ENCODE measurements at regions not wholly inside any gene's neighbourhood (a gene's known extent, or its start where the extent isn't known, plus 50 kb on each side); places are given as distances from the start of the nearest gene placed in this dataset.

DNA sequence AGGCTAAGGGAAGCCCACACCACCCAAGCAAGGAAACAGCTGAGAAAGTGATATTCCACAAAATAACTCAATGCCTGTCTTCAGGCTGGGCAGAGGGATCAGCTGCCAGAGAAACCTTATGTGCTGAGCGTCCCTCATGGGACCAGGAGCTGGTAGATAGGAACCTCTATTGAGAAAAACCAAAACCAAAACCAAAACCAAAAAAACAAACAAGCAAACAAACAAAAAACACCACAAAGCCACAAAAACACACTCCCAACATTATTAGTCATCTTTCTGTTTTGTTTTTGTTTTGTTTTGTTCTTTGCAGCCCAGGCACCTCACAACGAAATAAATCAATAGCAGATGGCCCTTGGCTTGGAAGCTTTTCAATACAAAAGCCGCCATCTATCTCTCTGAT lies 760.8 kb upstream of the CELF2 start:
- Histone ChIP-seq H3K9me1 (ENCODE audit: insufficient read depth, low read length) (no peaks in the 10 kb centered on the region), H3K14ac (replicated peaks; ENCODE audit: low read depth, low read length) (no peak overlapping the region), H3K23ac (ENCODE audit: low read depth, low read length) (no peak overlapping the region), H3K4ac (ENCODE audit: low read depth, low read length) (no peak overlapping the region), H3K4me1 (ENCODE audit: control insufficient read depth, insufficient read depth, low read length) (no peaks in the 10 kb centered on the region), H4K8ac (ENCODE audit: low read depth in 2 of 2, low read length in 2 of 2) (no peak overlapping the region), H3K18ac (ENCODE audit: low read depth, low read length) (no peak overlapping the region), H3K4me2 (ENCODE audit: low read depth, low read length) (no peak overlapping the region), H2BK15ac (ENCODE audit: low read depth, low read length) (no peak overlapping the region), H2BK20ac (ENCODE audit: low read depth, low read length) (no peak overlapping the region), H2AK9ac (replicated peaks; ENCODE audit: low read depth, low read length, poor library complexity) (no peak overlapping the region), H3K56ac (ENCODE audit: extremely low read depth, insufficient read depth, low read length) (no peak overlapping the region), H4K5ac (ENCODE audit: low read depth, low read length) (no peak overlapping the region), H3K9me3 (ENCODE audit: control insufficient read depth, insufficient read depth, low read length) (0 out of 2 replicates have a peak, but pooled peaks cover 2% of the 10 kb centered on the region), H3K9ac (ENCODE audit: low read depth, low read length) (no peak overlapping the region), H2AFZ (replicated peaks; ENCODE audit: low read length, poor library complexity) (no peak overlapping the region), H3K4me3 (ENCODE audit: insufficient read depth, low read depth, low read length) (no peak overlapping the region), H3K36me3 (ENCODE audit: control insufficient read depth, insufficient read depth, low read length) (no peaks in the 10 kb centered on the region), H3K27me3 (ENCODE audit: control insufficient read depth, insufficient read depth, low read length) (no peaks in the 10 kb centered on the region), H2AK5ac (ENCODE audit: low read depth, low read length) (no peak overlapping the region), H4K91ac (ENCODE audit: insufficient read depth, low read depth, low read length) (no peak overlapping the region), H4K20me1 (ENCODE audit: insufficient read depth, low read length) (no peaks in the 10 kb centered on the region), H2BK5ac (ENCODE audit: low read depth, low read length, poor library complexity, severe bottlenecking) (no peak overlapping the region), H3K27ac (ENCODE audit: insufficient read depth, low read length) (no peak overlapping the region), H3K79me1 (ENCODE audit: low read depth in 1 of 2, low read length in 2 of 2) (no peaks in the 10 kb centered on the region), H2BK120ac (ENCODE audit: low read depth, low read length) (no peak overlapping the region)
- POLR2A ChIA-PET (ENCODE audit: unreplicated experiment), result no interaction called here
- ATAC-seq (ENCODE audit: low read depth) (no peak), DNase-seq (no peak)
- intact Hi-C loops (cut with micrococcal nuclease), result no loop called here
- no TSS peak for BruUV-seq (replicated peaks)
- CTCF ChIA-PET, result no interaction called here
- in situ Hi-C loops (cut with MboI; ENCODE audit: low sequenced_read_pairs), result no loop called here
- no CpG with 5 or more reads among the region's 3 CpGs for WGBS, 2 experiments (ENCODE audit: extremely low coverage in 2 of 2, insufficient read length in 1 of 2)
- TF ChIP-seq CHD1 (IDR thresholded peaks at IDR 0.05; ENCODE audit: low read depth, low read length), result no peak
- no peak for TF ChIP-seq SMC3 (IDR thresholded peaks at IDR 0.05; ENCODE audit: low read depth, low read length)
- TF ChIP-seq MAFK (IDR thresholded peaks at IDR 0.05; ENCODE audit: low read depth, low read length), result no peak
- TF ChIP-seq RAD21 (IDR thresholded peaks at IDR 0.05; ENCODE audit: low read length), result no peak
- TF ChIP-seq POLR2A (IDR thresholded peaks at IDR 0.05; ENCODE audit: low read depth, low read length), result no peak
- TF ChIP-seq MAZ (IDR thresholded peaks at IDR 0.05; ENCODE audit: borderline replicate concordance, low read depth, low read length), result no peak
- TF ChIP-seq, protein P1, sequence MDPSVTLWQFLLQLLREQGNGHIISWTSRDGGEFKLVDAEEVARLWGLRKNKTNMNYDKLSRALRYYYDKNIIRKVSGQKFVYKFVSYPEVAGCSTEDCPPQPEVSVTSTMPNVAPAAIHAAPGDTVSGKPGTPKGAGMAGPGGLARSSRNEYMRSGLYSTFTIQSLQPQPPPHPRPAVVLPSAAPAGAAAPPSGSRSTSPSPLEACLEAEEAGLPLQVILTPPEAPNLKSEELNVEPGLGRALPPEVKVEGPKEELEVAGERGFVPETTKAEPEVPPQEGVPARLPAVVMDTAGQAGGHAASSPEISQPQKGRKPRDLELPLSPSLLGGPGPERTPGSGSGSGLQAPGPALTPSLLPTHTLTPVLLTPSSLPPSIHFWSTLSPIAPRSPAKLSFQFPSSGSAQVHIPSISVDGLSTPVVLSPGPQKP (IDR thresholded peaks at IDR 0.05; ENCODE audit: borderline replicate concordance, low read depth, low read length), result no peak
- TF ChIP-seq FOS (IDR thresholded peaks at IDR 0.05; ENCODE audit: low read depth, low read length), result no peak
- TF ChIP-seq, protein P2, sequence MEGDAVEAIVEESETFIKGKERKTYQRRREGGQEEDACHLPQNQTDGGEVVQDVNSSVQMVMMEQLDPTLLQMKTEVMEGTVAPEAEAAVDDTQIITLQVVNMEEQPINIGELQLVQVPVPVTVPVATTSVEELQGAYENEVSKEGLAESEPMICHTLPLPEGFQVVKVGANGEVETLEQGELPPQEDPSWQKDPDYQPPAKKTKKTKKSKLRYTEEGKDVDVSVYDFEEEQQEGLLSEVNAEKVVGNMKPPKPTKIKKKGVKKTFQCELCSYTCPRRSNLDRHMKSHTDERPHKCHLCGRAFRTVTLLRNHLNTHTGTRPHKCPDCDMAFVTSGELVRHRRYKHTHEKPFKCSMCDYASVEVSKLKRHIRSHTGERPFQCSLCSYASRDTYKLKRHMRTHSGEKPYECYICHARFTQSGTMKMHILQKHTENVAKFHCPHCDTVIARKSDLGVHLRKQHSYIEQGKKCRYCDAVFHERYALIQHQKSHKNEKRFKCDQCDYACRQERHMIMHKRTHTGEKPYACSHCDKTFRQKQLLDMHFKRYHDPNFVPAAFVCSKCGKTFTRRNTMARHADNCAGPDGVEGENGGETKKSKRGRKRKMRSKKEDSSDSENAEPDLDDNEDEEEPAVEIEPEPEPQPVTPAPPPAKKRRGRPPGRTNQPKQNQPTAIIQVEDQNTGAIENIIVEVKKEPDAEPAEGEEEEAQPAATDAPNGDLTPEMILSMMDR (conservative IDR thresholded peaks at IDR 0.05; ENCODE audit: low read depth, low read length), result no peak
- TF ChIP-seq CEBPB (IDR thresholded peaks at IDR 0.05; ENCODE audit: low read depth, low read length), result no peak
- TF ChIP-seq MXI1 (IDR thresholded peaks at IDR 0.05; ENCODE audit: borderline replicate concordance, low read depth, low read length), result no peak
- TF ChIP-seq RCOR1 (IDR thresholded peaks at IDR 0.05; ENCODE audit: insufficient replicate concordance, low read length), result no peak
- TF ChIP-seq RFX5 (IDR thresholded peaks at IDR 0.05; ENCODE audit: low read depth, low read length), result no peak
- no peak for TF ChIP-seq NFE2L2 (IDR thresholded peaks at IDR 0.05; ENCODE audit: low read depth, low read length)
- no peak for TF ChIP-seq BHLHE40 (IDR thresholded peaks at IDR 0.05; ENCODE audit: low read depth, low read length)
- TF ChIP-seq, protein P3, sequence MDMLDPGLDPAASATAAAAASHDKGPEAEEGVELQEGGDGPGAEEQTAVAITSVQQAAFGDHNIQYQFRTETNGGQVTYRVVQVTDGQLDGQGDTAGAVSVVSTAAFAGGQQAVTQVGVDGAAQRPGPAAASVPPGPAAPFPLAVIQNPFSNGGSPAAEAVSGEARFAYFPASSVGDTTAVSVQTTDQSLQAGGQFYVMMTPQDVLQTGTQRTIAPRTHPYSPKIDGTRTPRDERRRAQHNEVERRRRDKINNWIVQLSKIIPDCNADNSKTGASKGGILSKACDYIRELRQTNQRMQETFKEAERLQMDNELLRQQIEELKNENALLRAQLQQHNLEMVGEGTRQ (IDR thresholded peaks at IDR 0.05; ENCODE audit: low read depth, low read length), result no peak
- dilution Hi-C loops (cut with HindIII; ENCODE audit: low sequenced_read_pairs, unreplicated experiment), result no loop called here

Data from IMR-90 (cell line).